Left ventricle myocardium inferior (tissue), 1 donor: ENCODE measurements at regions not wholly inside any gene's neighbourhood (a gene's known extent, or its start where the extent isn't known, plus 50 kb on each side); places are given as distances from the start of the nearest gene placed in this dataset.
A peak's percentile ranks its signal among the peaks of the same experiment; 100 is the strongest.

Experiments
- DNase-seq: peaks from one replicate; pipeline ENCODE4 v3.0.0-alpha.2; 2020
- H3K27ac ChIP-seq: fragments of 200-600 bp; replicated peaks from 2 replicates; pipeline ENCODE4 v1.8.0; 2021
- H3K27me3 ChIP-seq: fragments of 200-600 bp; 2 replicates; pipeline ENCODE4 v1.8.0; 2021; ENCODE audit warnings: low read depth
- H3K36me3 ChIP-seq: fragments of 200-600 bp; 2 replicates; pipeline ENCODE4 v1.8.0; 2021
- H3K4me1 ChIP-seq: fragments of 200-600 bp; 2 replicates; pipeline ENCODE4 v1.8.0; 2021
- H3K4me3 ChIP-seq: fragments of 200-600 bp; 2 replicates; pipeline ENCODE4 v1.8.0; 2021; ENCODE audit warnings: mild to moderate bottlenecking, moderate library complexity
- H3K9me3 ChIP-seq: fragments of 200-600 bp; replicated peaks from 2 replicates; pipeline ENCODE4 v1.8.0; 2021
- CTCF ChIP-seq: fragments of 200-600 bp; IDR thresholded peaks from 2 replicates; pipeline ENCODE4 v1.8.0; 2021; ENCODE audit warnings: antibody characterized with exemption, mild to moderate bottlenecking, borderline replicate concordance
- intact Hi-C: fragments of 100-400 bp; cut with micrococcal nuclease; formaldehyde crosslinking; loops from one replicate; pipeline ENCODE4 v1.11.0; 2022
- donor health status: DM: no; HTN: yes; CAD: no; lungs with severe emphysema.

- DNase-seq: no peak
- no peaks in the 10 kb centered on the region for H3K9me3 ChIP-seq
- no peaks in the 10 kb centered on the region for H3K36me3 ChIP-seq
- H3K27me3 ChIP-seq: peaks cover 8% of the 10 kb centered on the region
- TF ChIP-seq CTCF: no peak
- intact Hi-C loops: no loop called here
- no peaks in the 10 kb centered on the region for H3K4me1 ChIP-seq
- H3K27ac ChIP-seq: no peak overlapping the region
- H3K4me3 ChIP-seq: no peak overlapping the region
Observed at GRCh38 chr5:42898760-42899159, 87.1 kb upstream of the SELENOP start.

GRCh38 chr5:42896523-42896922, 84.8 kb upstream of the SELENOP start:
- intact Hi-C loops: no loop called here
- DNase-seq: no peak

GRCh38 chr5:42894057-42894456, 82.4 kb upstream of the SELENOP start:
- no peaks in the 10 kb centered on the region for H3K36me3 ChIP-seq
- no peaks in the 10 kb centered on the region for H3K4me1 ChIP-seq
- no peak overlapping the region for H3K27ac ChIP-seq
- peak overlapping the region; percentile 24 for H3K4me3 ChIP-seq
- no peaks in the 10 kb centered on the region for H3K9me3 ChIP-seq
- TF ChIP-seq CTCF: peak; percentile 42
- DNase-seq: peak; percentile 21
- intact Hi-C loops: no loop called here
- H3K27me3 ChIP-seq: peaks cover 6% of the 10 kb centered on the region

More at GRCh38 chr5:42896523-42896922, 84.8 kb upstream of the SELENOP start:
- Histone ChIP-seq H3K9me3 (no peaks in the 10 kb centered on the region), H3K36me3 (no peaks in the 10 kb centered on the region), H3K4me1 (no peaks in the 10 kb centered on the region), H3K27ac (no peak overlapping the region), H3K4me3 (no peak overlapping the region), H3K27me3 (peaks cover 6% of the 10 kb centered on the region)
- TF ChIP-seq CTCF: no peak

GRCh38 chr5:42889311-42889933, 77.7 kb upstream of the SELENOP start:
- H3K9me3 ChIP-seq: no peaks in the 10 kb centered on the region
- H3K36me3 ChIP-seq: no peaks in the 10 kb centered on the region
- no peak overlapping the region for H3K4me3 ChIP-seq
- DNase-seq: peak; percentile 60
- TF ChIP-seq CTCF: peak; percentile 93
- H3K27me3 ChIP-seq: no peaks in the 10 kb centered on the region
- H3K4me1 ChIP-seq: no peaks in the 10 kb centered on the region
- intact Hi-C loops: no loop called here
- no peak overlapping the region for H3K27ac ChIP-seq

GRCh38 chr5:42888771-42889170, 77.1 kb upstream of the SELENOP start:
- Histone ChIP-seq H3K27me3 (no peaks in the 10 kb centered on the region), H3K9me3 (no peaks in the 10 kb centered on the region), H3K27ac (no peak overlapping the region), H3K4me3 (no peak overlapping the region), H3K36me3 (no peaks in the 10 kb centered on the region), H3K4me1 (no peaks in the 10 kb centered on the region)
- TF ChIP-seq CTCF: no peak
- DNase-seq: no peak
- intact Hi-C loops: no loop called here
